Endothelial cell of umbilical vein (primary cell): ENCODE measurements at regions not wholly inside any gene's neighbourhood (a gene's known extent, or its start where the extent isn't known, plus 50 kb on each side); places are given as distances from the start of the nearest gene placed in this dataset.

Experiments
- BruUV-seq: library from RNA; stranded (reverse); fragments of 400-500 nt; replicated peaks from 2 replicates; lab custom pipeline; 2021; lab: Mats Ljungman, UMichigan
- CTCF ChIA-PET: fragments of 300-600, 350-600 bp; sonication (Branson Sonifier 250); formaldehyde crosslinking; loops from one replicate; lab custom pipeline; 2021; ENCODE audit warnings: antibody characterized with exemption, inconsistent platforms; lab: Charles Lee
- POLR2A ChIA-PET: fragments of 300-600, 350-600 bp; sonication (Branson Sonifier 250); formaldehyde crosslinking; loops from one replicate; lab custom pipeline; 2021; ENCODE audit warnings: antibody characterized with exemption, inconsistent platforms; lab: Charles Lee
- DNase-seq: peaks from one replicate; pipeline ENCODE4 v3.0.0-alpha.2; 2011; ENCODE audit warnings: low read depth, low spot score
- FAIRE-seq: peaks from 2 replicates; lab custom pipeline; 2011; peaks lifted over from hg19 to GRCh38; lab: Jason Lieb, UNC
- H2AFZ ChIP-seq: 2 replicates; pipeline ENCODE4 v1.6.0; 2012; ENCODE audit warnings: low read depth, low read length, control low read depth, inconsistent platforms
- H3K27ac ChIP-seq: 2 replicates; pipeline ENCODE4 v1.5.1; 2011; ENCODE audit warnings: low read depth, mild to moderate bottlenecking, control low read depth, low read length, moderate library complexity; ENCODE audit not compliant: insufficient read depth
- H3K27me3 ChIP-seq, 2 experiments: 2 replicates each; pipeline versions ENCODE4 v1.6.0 to v1.6.1; 2011; ENCODE audit warnings: low read length in 2 of 2, mixed read lengths in 1 of 2; ENCODE audit not compliant: control insufficient read depth in 2 of 2, insufficient read depth in 2 of 2
- H3K36me3 ChIP-seq, 2 experiments: 2 replicates in 1 of 2; 3 replicates in 1 of 2; pipeline ENCODE4 v1.5.1; 2011; ENCODE audit warnings: low read length in 2 of 2, mild to moderate bottlenecking in 1 of 2, moderate library complexity in 1 of 2; ENCODE audit not compliant: control insufficient read depth in 2 of 2, insufficient read depth in 2 of 2; ENCODE audit errors: extremely low read depth in 1 of 2
- H3K4me1 ChIP-seq: 3 replicates; pipeline ENCODE4 v1.5.1; 2011; ENCODE audit warnings: mild to moderate bottlenecking, low read length; ENCODE audit not compliant: control insufficient read depth, insufficient read depth; ENCODE audit errors: extremely low read depth
- H3K4me2 ChIP-seq: 2 replicates; pipeline ENCODE4 v1.6.1; 2011; ENCODE audit warnings: low read length, control low read depth, mixed read lengths; ENCODE audit not compliant: insufficient read depth
- H3K4me3 ChIP-seq, 3 experiments: fragments of 200-600 bp in 1 of 3; sonication (generic), shearing (Covaris generic) in 1 of 3; replicated peaks in 1 of 3; 2 replicates each; pipeline ENCODE4 v1.5.1; 2011 to 2016; ENCODE audit warnings: control low read depth in 3 of 3, low read length in 3 of 3, mild to moderate bottlenecking in 2 of 3, inconsistent platforms in 1 of 3, low read depth in 1 of 3, moderate library complexity in 1 of 3; ENCODE audit not compliant: insufficient read depth in 1 of 3
- H3K79me2 ChIP-seq: 2 replicates; pipeline ENCODE4 v1.6.0; 2012; ENCODE audit warnings: low read length, inconsistent platforms; ENCODE audit not compliant: control insufficient read depth, insufficient read depth
- H3K9ac ChIP-seq: replicated peaks from 2 replicates; pipeline ENCODE3; 2011; ENCODE audit warnings: low read length, control low read depth; ENCODE audit not compliant: insufficient read depth; ENCODE audit errors: extremely low read depth
- H3K9me1 ChIP-seq: replicated peaks from 3 replicates; pipeline ENCODE4 v1.6.0; 2011; ENCODE audit warnings: mild to moderate bottlenecking, low read length; ENCODE audit not compliant: control insufficient read depth, insufficient read depth; ENCODE audit errors: extremely low read depth
- H3K9me3 ChIP-seq: replicated peaks from 2 replicates; pipeline ENCODE4 v1.5.1; 2012; ENCODE audit warnings: low read length, inconsistent platforms; ENCODE audit not compliant: control insufficient read depth, insufficient read depth
- H4K20me1 ChIP-seq: replicated peaks from 2 replicates; pipeline ENCODE3; 2011; ENCODE audit warnings: mild to moderate bottlenecking, low read length; ENCODE audit not compliant: control insufficient read depth, insufficient read depth; ENCODE audit errors: extremely low read depth
- EZH2 ChIP-seq: IDR thresholded peaks from 2 replicates; pipeline ENCODE4 v1.6.1; 2012; ENCODE audit warnings: borderline replicate concordance, low read depth, mild to moderate bottlenecking, moderate library complexity, low read length, inconsistent platforms; ENCODE audit not compliant: severe bottlenecking
- FOS ChIP-seq: IDR thresholded peaks from 2 replicates; pipeline ENCODE4 v1.6.1; 2011; ENCODE audit warnings: mild to moderate bottlenecking, low read length, moderate library complexity, borderline replicate concordance; ENCODE audit not compliant: insufficient read depth
- GATA2 ChIP-seq: IDR thresholded peaks from 2 replicates; pipeline ENCODE4 v1.7.0; 2011; ENCODE audit warnings: low read depth, mild to moderate bottlenecking, moderate library complexity, mixed read lengths, low read length; ENCODE audit not compliant: insufficient read length, insufficient read depth
- JUN ChIP-seq: IDR thresholded peaks from 2 replicates; pipeline ENCODE4 v1.6.1; 2011; ENCODE audit warnings: borderline replicate concordance, low read depth; ENCODE audit not compliant: insufficient read length, insufficient read depth
- MAX ChIP-seq: IDR thresholded peaks from 2 replicates; pipeline ENCODE4 v1.6.1; 2011; ENCODE audit not compliant: insufficient read depth, insufficient read length
- MYC ChIP-seq: IDR thresholded peaks from one replicate; pipeline ENCODE4 v1.6.1; 2011; ENCODE audit warnings: mild to moderate bottlenecking, low read depth, low read length
- POLR2A ChIP-seq: IDR thresholded peaks from 2 replicates; pipeline ENCODE4 v1.6.1; 2012; ENCODE audit warnings: low read depth, mild to moderate bottlenecking, control low read depth, low read length
- POLR2AphosphoS5 ChIP-seq: IDR thresholded peaks from 2 replicates; pipeline ENCODE4 v1.6.1; 2012; ENCODE audit warnings: low read depth, mild to moderate bottlenecking, control low read depth, low read length, moderate library complexity; ENCODE audit not compliant: insufficient read depth
- dilution Hi-C: fragments of 300-500 bp; cut with MboI; formaldehyde crosslinking; loops from one replicate; pipeline ENCODE4 v1.15.0; 2019; ENCODE audit warnings: low sequenced_read_pairs; ENCODE audit not compliant: extremely low pct_ligation_motif_present
- intact Hi-C: fragments of 100-400 bp; cut with micrococcal nuclease; formaldehyde crosslinking; loops from one replicate; pipeline ENCODE4 v1.10.0; 2022
- TF ChIP-seq, protein P1 (sequence below), 2 donors: IDR thresholded peaks; 1 replicate in 1 of 2; 2 replicates in 1 of 2; pipeline ENCODE4 v1.5.1; 2011; ENCODE audit warnings: low read length in 2 of 2, mild to moderate bottlenecking in 2 of 2, moderate library complexity in 2 of 2, control low read depth in 1 of 2, inconsistent platforms in 1 of 2, low read depth in 1 of 2; ENCODE audit not compliant: insufficient read depth in 1 of 2; ENCODE audit errors: extremely low read depth in 1 of 2

DNA sequence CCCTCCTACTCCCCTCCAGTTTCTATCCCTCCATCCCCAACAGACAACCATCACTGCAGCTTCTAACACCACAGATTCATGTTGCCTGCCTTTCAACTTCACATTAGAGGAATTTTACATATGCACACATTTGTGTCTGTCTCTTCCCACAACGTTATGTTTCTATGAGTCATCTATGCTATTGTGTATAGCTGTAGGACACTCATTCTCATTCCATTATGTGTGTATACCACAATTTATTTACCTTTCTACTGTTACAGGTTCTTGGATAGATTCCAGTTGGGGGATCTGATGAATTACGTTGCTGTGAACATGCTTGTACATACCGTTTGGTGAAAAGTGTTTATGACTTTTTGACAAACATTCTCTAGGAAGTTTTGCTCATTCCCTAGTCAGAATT lies 58.8 kb upstream of the TRPC3 start:
- FAIRE-seq (no peak), DNase-seq (no peak)
- BruUV-seq: no TSS peak

DNA sequence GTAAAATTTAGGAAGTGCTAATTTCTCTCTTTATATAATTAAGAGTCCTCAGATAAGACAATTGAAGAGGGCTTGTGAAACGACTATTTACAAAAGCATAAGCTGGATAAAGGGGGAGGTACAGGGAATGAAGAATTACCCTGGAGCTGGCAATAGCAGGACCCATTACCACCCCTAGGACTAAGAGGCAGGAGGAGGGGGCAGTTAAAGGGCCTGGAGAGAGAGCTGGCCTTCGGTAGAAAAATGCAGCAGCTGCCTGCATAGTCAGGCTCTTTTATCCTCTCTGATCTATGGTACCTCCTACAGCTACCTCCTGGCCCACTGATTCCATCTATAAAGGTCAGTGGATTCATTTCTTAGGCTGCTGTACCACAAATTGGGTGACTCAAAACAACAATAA lies 57.7 kb upstream of the TRPC3 start:
- Histone ChIP-seq H3K27ac (no peak overlapping the region), H3K79me2 (no peaks in the 10 kb centered on the region), H2AFZ (no peak overlapping the region), H4K20me1 (no peaks in the 10 kb centered on the region), H3K9me3 (no peaks in the 10 kb centered on the region), H3K4me2 (no peak overlapping the region), H3K27me3 (peaks cover 1 to 7% of the 10 kb centered on the region in 2 experiments), H3K9ac (no peak overlapping the region), H3K36me3 (no peaks in the 10 kb centered on the region), H3K9me1 (no peaks in the 10 kb centered on the region), H3K4me3 (no peak overlapping the region), H3K4me1 (no peaks in the 10 kb centered on the region)
- FAIRE-seq (no peak), DNase-seq (no peak)
- dilution Hi-C loops: no loop called here
- intact Hi-C loops: no loop called here
- no peak for TF ChIP-seq FOS
- no peak for TF ChIP-seq POLR2A
- no peak for TF ChIP-seq JUN
- TF ChIP-seq GATA2: no peak
- TF ChIP-seq MAX: no peak
- no peak for TF ChIP-seq POLR2AphosphoS5
- TF ChIP-seq, protein P1, sequence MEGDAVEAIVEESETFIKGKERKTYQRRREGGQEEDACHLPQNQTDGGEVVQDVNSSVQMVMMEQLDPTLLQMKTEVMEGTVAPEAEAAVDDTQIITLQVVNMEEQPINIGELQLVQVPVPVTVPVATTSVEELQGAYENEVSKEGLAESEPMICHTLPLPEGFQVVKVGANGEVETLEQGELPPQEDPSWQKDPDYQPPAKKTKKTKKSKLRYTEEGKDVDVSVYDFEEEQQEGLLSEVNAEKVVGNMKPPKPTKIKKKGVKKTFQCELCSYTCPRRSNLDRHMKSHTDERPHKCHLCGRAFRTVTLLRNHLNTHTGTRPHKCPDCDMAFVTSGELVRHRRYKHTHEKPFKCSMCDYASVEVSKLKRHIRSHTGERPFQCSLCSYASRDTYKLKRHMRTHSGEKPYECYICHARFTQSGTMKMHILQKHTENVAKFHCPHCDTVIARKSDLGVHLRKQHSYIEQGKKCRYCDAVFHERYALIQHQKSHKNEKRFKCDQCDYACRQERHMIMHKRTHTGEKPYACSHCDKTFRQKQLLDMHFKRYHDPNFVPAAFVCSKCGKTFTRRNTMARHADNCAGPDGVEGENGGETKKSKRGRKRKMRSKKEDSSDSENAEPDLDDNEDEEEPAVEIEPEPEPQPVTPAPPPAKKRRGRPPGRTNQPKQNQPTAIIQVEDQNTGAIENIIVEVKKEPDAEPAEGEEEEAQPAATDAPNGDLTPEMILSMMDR (IDR thresholded peaks at IDR 0.05; ENCODE audit: extremely low read depth in 1 of 2, insufficient read depth in 1 of 2, low read depth in 1 of 2, low read length in 2 of 2): no peak
- no peak for TF ChIP-seq MYC
- no peak for TF ChIP-seq EZH2
- ChIA-PET POLR2A (no interaction called here), CTCF (no interaction called here)
- BruUV-seq: no TSS peak

More for the DNA sequence above, 58.8 kb upstream of the TRPC3 start:
- Histone ChIP-seq H3K27ac (no peak overlapping the region), H3K9me3 (no peaks in the 10 kb centered on the region), H3K27me3 (peaks cover 1 to 7% of the 10 kb centered on the region in 2 experiments), H4K20me1 (no peaks in the 10 kb centered on the region), H3K4me3 (no peak overlapping the region), H2AFZ (no peak overlapping the region), H3K79me2 (no peaks in the 10 kb centered on the region), H3K9ac (no peak overlapping the region), H3K4me1 (no peaks in the 10 kb centered on the region), H3K9me1 (no peaks in the 10 kb centered on the region), H3K4me2 (no peak overlapping the region), H3K36me3 (no peaks in the 10 kb centered on the region)
- POLR2A ChIA-PET: no interaction called here
- dilution Hi-C loops: no loop called here
- intact Hi-C loops: no loop called here
- TF ChIP-seq GATA2 (no peak), JUN (no peak), FOS (peak; percentile 26)
- CTCF ChIA-PET: interaction anchor here (2.4 kb wide), 1 partner anchor 13 kb away, joined by 5 read pairs; no protein-coding TSS in a partner anchor
